ENCODE measurements at regions not wholly inside any gene's neighbourhood (a gene's known extent, or its start where the extent isn't known, plus 50 kb on each side); places are given as distances from the start of the nearest gene placed in this dataset.
"Not testable (repeated sequence)": the region's sequence is repeated elsewhere in the genome, so short reads cannot be mapped to it uniquely, and the experiment has no call there.

DNA sequence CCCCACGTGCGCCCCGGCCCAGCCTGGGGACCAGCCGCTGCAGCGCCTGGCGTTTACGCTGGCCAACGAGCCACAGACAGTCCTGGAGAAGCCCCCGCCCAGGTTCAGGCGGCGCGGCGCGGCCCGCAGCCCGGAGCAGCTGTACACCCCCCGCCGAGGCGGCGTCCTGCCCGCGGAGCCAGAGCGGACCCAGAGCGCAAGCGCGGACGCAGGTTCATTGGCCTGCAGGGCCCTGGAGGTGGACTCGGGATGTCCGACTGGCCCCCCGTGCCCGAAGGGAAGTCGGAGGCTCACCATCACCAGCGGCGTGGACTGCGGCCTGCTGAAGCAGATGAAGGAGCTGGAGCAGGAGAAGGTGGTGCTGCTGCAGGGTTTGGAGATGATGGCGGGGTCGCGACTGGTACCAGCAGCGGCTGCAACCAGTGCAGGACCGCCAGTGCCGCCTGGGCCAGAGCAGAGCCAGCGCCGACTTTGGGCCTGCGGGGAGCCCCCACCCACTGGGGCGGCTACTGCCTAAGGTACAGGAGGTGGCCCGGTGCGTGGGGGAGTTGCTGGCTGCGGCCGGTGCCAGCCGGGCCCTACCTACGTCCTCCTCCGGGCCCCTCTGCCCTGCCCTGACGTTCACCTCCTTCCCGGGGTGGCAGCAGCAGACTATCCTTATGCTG is 72.0 kb upstream of the KCTD7 start:
- Histone ChIP-seq H3K36me3 (ENCODE audit: insufficient read depth, insufficient read length, low read length) (peaks cover 76% of the 10 kb centered on the region), H3K9me3 (ENCODE audit: insufficient read depth, low read length) (no peaks in the 10 kb centered on the region), H3K9ac (ENCODE audit: insufficient read length, low read depth) (no peak overlapping the region), H3K27me3 (ENCODE audit: insufficient read depth, insufficient read length) (no peaks in the 10 kb centered on the region), H3K4me3 (ENCODE audit: insufficient read length, low read depth) (no peak overlapping the region), H3K4me1 (ENCODE audit: insufficient read depth, insufficient read length) (peaks cover 6% of the 10 kb centered on the region)
- TF ChIP-seq YY1 (IDR thresholded peaks at IDR 0.05; ENCODE audit: insufficient read depth, insufficient read length) (no peak), ZNF274 (IDR thresholded peaks at IDR 0.05; ENCODE audit: low read depth, low read length) (no peak), SUZ12 (IDR thresholded peaks at IDR 0.05; ENCODE audit: extremely low read depth, insufficient read depth, insufficient read length) (no peak)
- no peak for DNase-seq (ENCODE audit: low read depth, low spot score)

GRCh38 chr7:66557214-66558200 is 71.2 kb upstream of the KCTD7 start:
- Histone ChIP-seq H3K4me3 (ENCODE audit: insufficient read length, low read depth) (no peak overlapping the region), H3K27me3 (ENCODE audit: insufficient read depth, insufficient read length) (no peaks in the 10 kb centered on the region), H3K36me3 (ENCODE audit: insufficient read depth, insufficient read length, low read length) (peaks cover 70% of the 10 kb centered on the region), H3K4me1 (ENCODE audit: insufficient read depth, insufficient read length) (peaks cover 6% of the 10 kb centered on the region), H3K9me3 (ENCODE audit: insufficient read depth, low read length) (no peaks in the 10 kb centered on the region), H3K9ac (ENCODE audit: insufficient read length, low read depth) (peak overlapping the region; percentile 42)
- peak; percentile 50 for DNase-seq (ENCODE audit: low read depth, low spot score)
- TF ChIP-seq YY1 (IDR thresholded peaks at IDR 0.05; ENCODE audit: insufficient read depth, insufficient read length) (no peak), ZNF274 (IDR thresholded peaks at IDR 0.05; ENCODE audit: low read depth, low read length) (no peak), SUZ12 (IDR thresholded peaks at IDR 0.05; ENCODE audit: extremely low read depth, insufficient read depth, insufficient read length) (no peak)

DNA sequence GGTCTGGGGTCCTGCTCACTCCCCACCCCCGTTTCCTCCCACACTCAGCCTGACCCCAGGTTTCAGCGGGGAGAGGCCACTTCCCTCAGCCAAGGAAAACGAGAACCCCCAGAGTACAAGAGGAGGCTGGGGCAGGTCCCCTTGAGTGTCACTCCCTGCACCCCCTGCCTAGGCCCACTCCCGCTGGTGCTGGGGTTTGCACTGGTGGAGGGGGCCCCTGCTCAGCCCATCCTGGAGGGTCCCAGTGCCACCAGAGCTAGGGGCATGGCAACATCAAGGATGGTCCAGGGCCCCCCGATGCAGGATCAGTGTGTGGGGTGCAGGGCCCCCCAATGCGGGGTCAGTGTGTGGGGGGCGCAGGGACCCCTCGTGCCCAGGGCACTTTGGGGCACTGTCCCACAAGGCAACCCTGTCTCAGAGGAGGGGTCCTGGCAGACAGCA is 70.5 kb upstream of the KCTD7 start:
- Histone ChIP-seq H3K36me3 (ENCODE audit: insufficient read depth, insufficient read length, low read length) (peaks cover 66% of the 10 kb centered on the region), H3K4me1 (ENCODE audit: insufficient read depth, insufficient read length) (peaks cover 6% of the 10 kb centered on the region), H3K4me3 (ENCODE audit: insufficient read length, low read depth) (no peak overlapping the region), H3K9me3 (ENCODE audit: insufficient read depth, low read length) (no peaks in the 10 kb centered on the region), H3K27me3 (ENCODE audit: insufficient read depth, insufficient read length) (no peaks in the 10 kb centered on the region), H3K9ac (ENCODE audit: insufficient read length, low read depth) (no peak overlapping the region)
- DNase-seq (ENCODE audit: low read depth, low spot score) = no peak
- no peak for TF ChIP-seq SUZ12 (IDR thresholded peaks at IDR 0.05; ENCODE audit: extremely low read depth, insufficient read depth, insufficient read length)
- no peak for TF ChIP-seq ZNF274 (IDR thresholded peaks at IDR 0.05; ENCODE audit: low read depth, low read length)
- TF ChIP-seq YY1 (IDR thresholded peaks at IDR 0.05; ENCODE audit: insufficient read depth, insufficient read length) = no peak

DNA sequence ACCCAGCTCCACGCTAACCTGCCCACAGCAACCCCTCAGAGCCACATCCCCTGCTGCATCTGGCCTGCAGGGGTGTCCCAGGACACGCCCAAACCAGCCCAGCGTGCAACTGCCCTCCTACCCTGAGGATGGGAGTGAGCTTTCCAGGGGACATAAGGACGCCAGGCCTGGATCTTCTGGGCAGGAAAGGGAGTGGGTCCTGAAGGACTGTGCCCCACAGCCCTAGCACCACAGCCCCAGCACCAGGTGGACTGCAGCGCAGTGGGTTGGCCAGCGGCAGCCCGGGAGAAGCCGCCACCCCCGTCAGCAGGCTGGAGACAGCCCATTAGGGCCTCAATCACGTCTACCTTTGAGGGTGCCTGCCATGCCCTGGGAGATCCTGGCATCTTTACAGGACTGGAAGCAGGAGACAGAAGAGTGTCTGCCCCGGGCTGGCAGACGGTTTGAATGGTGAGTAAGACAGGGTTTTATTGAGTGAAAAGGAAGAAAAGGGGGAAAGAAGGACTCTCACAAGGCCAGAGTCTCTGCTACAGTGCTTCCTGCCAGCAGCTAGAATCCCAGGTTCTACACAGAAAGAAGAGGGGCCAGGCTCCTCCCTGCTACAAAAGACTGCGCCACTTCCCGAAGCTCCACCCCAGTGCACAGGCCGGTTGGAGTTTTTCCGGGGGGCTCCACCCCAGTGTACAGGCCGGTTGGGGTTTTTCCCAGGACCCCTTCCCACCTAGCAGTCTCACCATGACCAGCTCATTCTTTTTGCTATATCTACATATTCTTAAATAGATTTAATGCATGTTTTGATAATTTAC is 69.8 kb upstream of the KCTD7 start:
- H3K36me3 ChIP-seq (ENCODE audit: insufficient read depth, insufficient read length, low read length) = peaks cover 66% of the 10 kb centered on the region
- DNase-seq (ENCODE audit: low read depth, low spot score) = no peak
- no peak overlapping the region for H3K9ac ChIP-seq (ENCODE audit: insufficient read length, low read depth)
- H3K4me3 ChIP-seq (ENCODE audit: insufficient read length, low read depth) = no peak overlapping the region
- H3K4me1 ChIP-seq (ENCODE audit: insufficient read depth, insufficient read length) = peaks cover 6% of the 10 kb centered on the region
- no peaks in the 10 kb centered on the region for H3K27me3 ChIP-seq (ENCODE audit: insufficient read depth, insufficient read length)
- H3K9me3 ChIP-seq (ENCODE audit: insufficient read depth, low read length) = no peaks in the 10 kb centered on the region
- TF ChIP-seq YY1 (IDR thresholded peaks at IDR 0.05; ENCODE audit: insufficient read depth, insufficient read length) (no peak), SUZ12 (IDR thresholded peaks at IDR 0.05; ENCODE audit: extremely low read depth, insufficient read depth, insufficient read length) (no peak), ZNF274 (IDR thresholded peaks at IDR 0.05; ENCODE audit: low read depth, low read length) (no peak)

- no peaks in the 10 kb centered on the region for H3K27me3 ChIP-seq (ENCODE audit: insufficient read depth, insufficient read length)
Observed at GRCh38 chr7:66564045-66564444, 64.6 kb upstream of the KCTD7 start.

GRCh38 chr7:66570179-66570578 is 58.5 kb upstream of the KCTD7 start:
- H3K4me3 ChIP-seq (ENCODE audit: insufficient read length, low read depth); H3K9ac ChIP-seq (ENCODE audit: insufficient read length, low read depth); H3K9me3 ChIP-seq (ENCODE audit: insufficient read depth, low read length); H3K27me3 ChIP-seq (ENCODE audit: insufficient read depth, insufficient read length); DNase-seq (ENCODE audit: low read depth, low spot score); H3K4me1 ChIP-seq (ENCODE audit: insufficient read depth, insufficient read length): not testable (repeated sequence)
- peaks cover 89% of the 10 kb centered on the region for H3K36me3 ChIP-seq (ENCODE audit: insufficient read depth, insufficient read length, low read length)

More at GRCh38 chr7:66564045-66564444, 64.6 kb upstream of the KCTD7 start:
- Histone ChIP-seq H3K9me3 (ENCODE audit: insufficient read depth, low read length) (no peaks in the 10 kb centered on the region), H3K9ac (ENCODE audit: insufficient read length, low read depth) (no peak overlapping the region), H3K36me3 (ENCODE audit: insufficient read depth, insufficient read length, low read length) (peaks cover 63% of the 10 kb centered on the region), H3K4me3 (ENCODE audit: insufficient read length, low read depth) (no peak overlapping the region), H3K4me1 (ENCODE audit: insufficient read depth, insufficient read length) (no peaks in the 10 kb centered on the region)
- TF ChIP-seq YY1 (IDR thresholded peaks at IDR 0.05; ENCODE audit: insufficient read depth, insufficient read length) (no peak), SUZ12 (IDR thresholded peaks at IDR 0.05; ENCODE audit: extremely low read depth, insufficient read depth, insufficient read length) (no peak), ZNF274 (IDR thresholded peaks at IDR 0.05; ENCODE audit: low read depth, low read length) (no peak)
- DNase-seq (ENCODE audit: low read depth, low spot score) = no peak
